GM12878 (cell line): ENCODE measurements at regions not wholly inside any gene's neighbourhood (a gene's known extent, or its start where the extent isn't known, plus 50 kb on each side); places are given as distances from the start of the nearest gene placed in this dataset.

ENCODE experiments used
- ATAC-seq: fragments of 200-7000 bp; cut with Tn5 transposase; 3 replicates; pipeline ENCODE4 v1.9.1; 2020; ENCODE audit warnings: mild to moderate bottlenecking, moderate library complexity
- BruUV-seq: library from RNA; stranded (reverse); fragments of 400-500 nt; replicated peaks from 2 replicates; lab custom pipeline; 2021; lab: Mats Ljungman, UMichigan
- CTCF ChIA-PET: fragments of 300-600 bp; sonication (Branson Sonifier 250); formaldehyde crosslinking; extraction: SDS; loops from one replicate; lab custom pipeline; 2021; ENCODE audit warnings: inconsistent platforms; lab: Yijun Ruan, JAX
- POLR2A ChIA-PET: fragments of 350-600 bp; formaldehyde crosslinking; extraction: SDS; loops from one replicate; lab custom pipeline; 2021; ENCODE audit warnings: inconsistent platforms; lab: Charles Lee
- RAD21 ChIA-PET: fragments of 300-600 bp; sonication (Branson Sonifier 250); formaldehyde crosslinking; loops from one replicate; lab custom pipeline; 2023; ENCODE audit warnings: antibody characterized with exemption; ENCODE audit not compliant: unreplicated experiment; lab: Charles Lee
- SMC1A ChIA-PET: fragments of 300-600 bp; sonication (Branson Sonifier 250); formaldehyde crosslinking; loops from one replicate; lab custom pipeline; 2023; ENCODE audit not compliant: unreplicated experiment, uncharacterized antibody; lab: Charles Lee
- DNase-seq: peaks from one replicate; pipeline ENCODE4 v3.0.0-alpha.2; 2011; ENCODE audit warnings: low read depth, low spot score
- FAIRE-seq: peaks from 3 replicates; lab custom pipeline; 2011; peaks lifted over from hg19 to GRCh38; lab: Jason Lieb, UNC
- H2AFZ ChIP-seq: 2 replicates; pipeline ENCODE4 v1.6.0; 2011; ENCODE audit warnings: low read depth, low read length, control low read depth; ENCODE audit not compliant: control insufficient read depth
- H3K27ac ChIP-seq: 2 replicates; pipeline ENCODE4 v1.5.1; 2011; ENCODE audit warnings: control low read depth; ENCODE audit not compliant: control insufficient read depth, insufficient read depth
- H3K27me3 ChIP-seq, 2 experiments: replicated peaks in 1 of 2; 2 replicates each; pipeline versions ENCODE4 v1.6.0 to v1.6.1; 2011; ENCODE audit warnings: low read length in 1 of 2; ENCODE audit not compliant: control insufficient read depth in 2 of 2, insufficient read depth in 2 of 2
- H3K36me3 ChIP-seq, 2 experiments: 2 replicates each; pipeline ENCODE4 v1.5.1; 2011; ENCODE audit warnings: low read length in 1 of 2; ENCODE audit not compliant: control insufficient read depth in 2 of 2, insufficient read depth in 2 of 2
- H3K4me1 ChIP-seq: 2 replicates; pipeline ENCODE4 v1.6.1; 2011; ENCODE audit warnings: mild to moderate bottlenecking, low read length, moderate library complexity, mixed read lengths; ENCODE audit not compliant: control insufficient read depth, insufficient read depth
- H3K4me2 ChIP-seq: 2 replicates; pipeline ENCODE4 v1.6.0; 2011; ENCODE audit warnings: control low read depth; ENCODE audit not compliant: control insufficient read depth, insufficient read depth
- H3K4me3 ChIP-seq: fragments of 200-600 bp; sonication (generic); 2 replicates; pipeline ENCODE4 v1.5.1; 2016
- H3K79me2 ChIP-seq: 2 replicates; pipeline ENCODE4 v1.6.0; 2011; ENCODE audit warnings: low read length; ENCODE audit not compliant: control insufficient read depth, insufficient read depth
- H3K9ac ChIP-seq: 2 replicates; pipeline ENCODE4 v1.8.0; 2011; ENCODE audit warnings: low read length, control low read depth, mixed read lengths; ENCODE audit not compliant: control insufficient read depth, insufficient read depth
- H3K9me3 ChIP-seq: replicated peaks from 3 replicates; pipeline ENCODE4 v1.5.1; 2011; ENCODE audit warnings: mild to moderate bottlenecking, low read length; ENCODE audit not compliant: control insufficient read depth, insufficient read depth
- H4K20me1 ChIP-seq: 2 replicates; pipeline ENCODE4 v1.6.0; 2011; ENCODE audit not compliant: control insufficient read depth, insufficient read depth
- BMI1 ChIP-seq: fragments of 450-650 bp; IDR thresholded peaks from 2 replicates; pipeline ENCODE4 v1.6.1; 2016; ENCODE audit warnings: mild to moderate bottlenecking, moderate library complexity, borderline replicate concordance
- CBX3 ChIP-seq: fragments of 200-600 bp; sonication (generic); IDR thresholded peaks from 2 replicates; pipeline ENCODE4 v1.6.1; 2016; ENCODE audit warnings: low read depth, borderline replicate concordance
- CREB1 ChIP-seq: IDR thresholded peaks from 2 replicates; pipeline ENCODE4 v1.6.1; 2012; ENCODE audit warnings: low read depth, mild to moderate bottlenecking, inconsistent platforms
- EP300 ChIP-seq, 2 experiments: fragments of 150-350 bp in 1 of 2; IDR thresholded peaks; 2 replicates each; pipeline ENCODE4 v1.6.1; 2011 to 2012; ENCODE audit warnings: low read depth in 2 of 2, low read length in 2 of 2, borderline replicate concordance in 1 of 2, improper control_type of control experiment in 1 of 2, inconsistent platforms in 1 of 2; ENCODE audit not compliant: control insufficient read depth in 1 of 2
- IKZF2 ChIP-seq, 2 experiments: fragments of 450-650 bp; IDR thresholded peaks; 2 replicates each; pipeline ENCODE4 v1.6.1; 2017; ENCODE audit warnings: mild to moderate bottlenecking in 2 of 2, moderate library complexity in 2 of 2
- MEF2A ChIP-seq: IDR thresholded peaks from 2 replicates; pipeline ENCODE4 v1.6.1; 2011; ENCODE audit warnings: low read depth, mild to moderate bottlenecking, low read length, moderate library complexity; ENCODE audit not compliant: insufficient read depth
- MTA3 ChIP-seq: IDR thresholded peaks from 2 replicates; pipeline ENCODE4 v1.6.1; 2012; ENCODE audit warnings: low read length, inconsistent platforms, borderline replicate concordance
- NBN ChIP-seq: fragments of 450-650 bp; IDR thresholded peaks from 2 replicates; pipeline ENCODE4 v1.6.1; 2016
- RAD51 ChIP-seq: fragments of 450-650 bp; IDR thresholded peaks from 2 replicates; pipeline ENCODE4 v1.6.1; 2016; ENCODE audit warnings: moderate library complexity, mild to moderate bottlenecking, inconsistent platforms
- RB1 ChIP-seq: fragments of 450-650 bp; formaldehyde crosslinking; IDR thresholded peaks from 2 replicates; pipeline ENCODE4 v1.6.1; 2017; ENCODE audit warnings: mild to moderate bottlenecking, borderline replicate concordance
- RCOR1 ChIP-seq: conservative IDR thresholded peaks from 2 replicates; pipeline ENCODE4 v1.6.1; 2012; ENCODE audit warnings: low read depth, low read length, improper control_type of control experiment
- SMC3 ChIP-seq: IDR thresholded peaks from 2 replicates; pipeline ENCODE4 v1.6.1; 2011; ENCODE audit warnings: low read length, improper control_type of control experiment, borderline replicate concordance
- STAT3 ChIP-seq: IDR thresholded peaks from 2 replicates; pipeline ENCODE4 v1.6.1; 2011; ENCODE audit warnings: low read depth, low read length, improper control_type of control experiment
- ZBED1 ChIP-seq: IDR thresholded peaks from 2 replicates; pipeline ENCODE4 v1.6.1; 2016; ENCODE audit warnings: borderline replicate concordance
- ZBTB4 ChIP-seq: fragments of 450-650 bp; formaldehyde crosslinking; IDR thresholded peaks from 2 replicates; pipeline ENCODE4 v1.4.0; 2022; ENCODE audit warnings: mild to moderate bottlenecking, moderate library complexity
- ZNF622 ChIP-seq: fragments of 450-650 bp; IDR thresholded peaks from 2 replicates; pipeline ENCODE4 v1.6.1; 2017; ENCODE audit warnings: mild to moderate bottlenecking, inconsistent platforms
- in situ Hi-C: fragments of 300-500 bp; cut with MboI; formaldehyde crosslinking; loops from 9 replicates; pipeline ENCODE4 v1.14.3; 2018; ENCODE audit warnings: mixed read lengths
- intact Hi-C: fragments of 100-400 bp; cut with micrococcal nuclease; formaldehyde crosslinking; loops from one replicate; pipeline ENCODE4 v1.14.2; 2022; ENCODE audit not compliant: unreplicated experiment
- TF ChIP-seq, protein P1 (sequence below): fragments of 450-650 bp; conservative IDR thresholded peaks from 2 replicates; pipeline ENCODE4 v1.6.1; 2017; ENCODE audit warnings: mild to moderate bottlenecking, moderate library complexity

- CTCF ChIA-PET, result interaction anchor here (0.9 kb wide), 1 partner anchor 15 kb away, joined by 3 read pairs; no protein-coding TSS in a partner anchor
- Histone ChIP-seq H3K4me2 (no peak overlapping the region), H3K9me3 (no peaks in the 10 kb centered on the region), H3K4me3 (no peak overlapping the region), H3K36me3 (no peaks in the 10 kb centered on the region), H3K79me2 (no peaks in the 10 kb centered on the region), H3K27ac (no peak overlapping the region), H3K4me1 (no peaks in the 10 kb centered on the region), H3K9ac (no peak overlapping the region), H4K20me1 (no peaks in the 10 kb centered on the region), H3K27me3 (no peaks in the 10 kb centered on the region), H2AFZ (no peak overlapping the region)
- RAD21 ChIA-PET, result no interaction called here
- TF ChIP-seq IKZF2 (IDR thresholded peaks at IDR 0.05) (no peak), ZBTB4 (CRISPR knock-in tag) (no peak), MEF2A (no peak), ZBED1 (no peak), CBX3 (no peak), ZNF622 (no peak), CREB1 (no peak), RCOR1 (no peak), STAT3 (no peak), MTA3 (no peak), RB1 (no peak), BMI1 (no peak), EP300 (IDR thresholded peaks at IDR 0.05; ENCODE audit: borderline replicate concordance in 1 of 2, control insufficient read depth in 1 of 2, low read depth in 2 of 2, low read length in 2 of 2) (no peak), NBN (no peak), SMC3 (no peak), RAD51 (no peak)
- TF ChIP-seq, protein P1, sequence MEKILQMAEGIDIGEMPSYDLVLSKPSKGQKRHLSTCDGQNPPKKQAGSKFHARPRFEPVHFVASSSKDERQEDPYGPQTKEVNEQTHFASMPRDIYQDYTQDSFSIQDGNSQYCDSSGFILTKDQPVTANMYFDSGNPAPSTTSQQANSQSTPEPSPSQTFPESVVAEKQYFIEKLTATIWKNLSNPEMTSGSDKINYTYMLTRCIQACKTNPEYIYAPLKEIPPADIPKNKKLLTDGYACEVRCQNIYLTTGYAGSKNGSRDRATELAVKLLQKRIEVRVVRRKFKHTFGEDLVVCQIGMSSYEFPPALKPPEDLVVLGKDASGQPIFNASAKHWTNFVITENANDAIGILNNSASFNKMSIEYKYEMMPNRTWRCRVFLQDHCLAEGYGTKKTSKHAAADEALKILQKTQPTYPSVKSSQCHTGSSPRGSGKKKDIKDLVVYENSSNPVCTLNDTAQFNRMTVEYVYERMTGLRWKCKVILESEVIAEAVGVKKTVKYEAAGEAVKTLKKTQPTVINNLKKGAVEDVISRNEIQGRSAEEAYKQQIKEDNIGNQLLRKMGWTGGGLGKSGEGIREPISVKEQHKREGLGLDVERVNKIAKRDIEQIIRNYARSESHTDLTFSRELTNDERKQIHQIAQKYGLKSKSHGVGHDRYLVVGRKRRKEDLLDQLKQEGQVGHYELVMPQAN, result no peak
- POLR2A ChIA-PET, result no interaction called here
- SMC1A ChIA-PET, result interaction anchor here (1.6 kb wide), 1 partner anchor 11 kb away, joined by 7 read pairs; no protein-coding TSS in a partner anchor
- BruUV-seq, result no TSS peak
- FAIRE-seq (no peak), DNase-seq (no peak), ATAC-seq (no peak)
- in situ Hi-C loops, result no loop called here
- intact Hi-C loops, result no loop called here
Observed at GRCh38 chr5:104367978-104368377, 805.4 kb upstream of the NUDT12 start.
